ENCODE measurements at regions not wholly inside any gene's neighbourhood (a gene's known extent, or its start where the extent isn't known, plus 50 kb on each side); places are given as distances from the start of the nearest gene placed in this dataset.

- no peaks in the 10 kb centered on the region for H3K4me1 Mint-ChIP-seq (ENCODE audit: low read depth)
- ATAC-seq (ENCODE audit: poor library complexity): no peak
- intact Hi-C loops (cut with DNase I, micrococcal nuclease): loop anchor here in 1 of 2 experiments (10.0 kb wide), 1 partner anchor 613 kb away; no protein-coding TSS in a partner anchor
Observed at GRCh38 chr1:60971330-60971729, 111.0 kb upstream of the NFIA start.

GRCh38 chr1:60969971-60970509 is 112.3 kb upstream of the NFIA start:
- POLR2A ChIA-PET: no interaction called here
- CTCF ChIA-PET: no interaction called here
- Mint-ChIP-seq H3K36me3 (ENCODE audit: low read depth) (no peaks in the 10 kb centered on the region), H3K27me3 (peaks cover 21% of the 10 kb centered on the region), H3K4me1 (ENCODE audit: low read depth) (no peaks in the 10 kb centered on the region), H3K27ac (no peak overlapping the region), H3K9me3 (no peaks in the 10 kb centered on the region), H3K4me3 (no peak overlapping the region)
- no peaks in the 10 kb centered on the region for H3K36me3 ChIP-seq (ENCODE audit: insufficient read depth, low read length)
- ATAC-seq (ENCODE audit: poor library complexity) (no peak), DNase-seq (peak in 1 of 14 experiments; percentile 7)
- intact Hi-C loops (cut with DNase I, micrococcal nuclease): loop anchor here in 1 of 2 experiments (10.0 kb wide), 1 partner anchor 615 kb away; no protein-coding TSS in a partner anchor
- H3K27me3 ChIP-seq (ENCODE audit: control insufficient read depth in 1 of 2, insufficient read depth in 2 of 2, low read length in 2 of 2): peaks cover 0 to 2% of the 10 kb centered on the region in 2 experiments
- TF ChIP-seq, protein P1, sequence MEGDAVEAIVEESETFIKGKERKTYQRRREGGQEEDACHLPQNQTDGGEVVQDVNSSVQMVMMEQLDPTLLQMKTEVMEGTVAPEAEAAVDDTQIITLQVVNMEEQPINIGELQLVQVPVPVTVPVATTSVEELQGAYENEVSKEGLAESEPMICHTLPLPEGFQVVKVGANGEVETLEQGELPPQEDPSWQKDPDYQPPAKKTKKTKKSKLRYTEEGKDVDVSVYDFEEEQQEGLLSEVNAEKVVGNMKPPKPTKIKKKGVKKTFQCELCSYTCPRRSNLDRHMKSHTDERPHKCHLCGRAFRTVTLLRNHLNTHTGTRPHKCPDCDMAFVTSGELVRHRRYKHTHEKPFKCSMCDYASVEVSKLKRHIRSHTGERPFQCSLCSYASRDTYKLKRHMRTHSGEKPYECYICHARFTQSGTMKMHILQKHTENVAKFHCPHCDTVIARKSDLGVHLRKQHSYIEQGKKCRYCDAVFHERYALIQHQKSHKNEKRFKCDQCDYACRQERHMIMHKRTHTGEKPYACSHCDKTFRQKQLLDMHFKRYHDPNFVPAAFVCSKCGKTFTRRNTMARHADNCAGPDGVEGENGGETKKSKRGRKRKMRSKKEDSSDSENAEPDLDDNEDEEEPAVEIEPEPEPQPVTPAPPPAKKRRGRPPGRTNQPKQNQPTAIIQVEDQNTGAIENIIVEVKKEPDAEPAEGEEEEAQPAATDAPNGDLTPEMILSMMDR (IDR thresholded peaks at IDR 0.05): no peak
- no peak overlapping the region for H3K4me3 ChIP-seq (ENCODE audit: low read length)
- H3K9me3 ChIP-seq (ENCODE audit: control insufficient read depth in 1 of 2, insufficient read depth in 1 of 2, low read length in 2 of 2): peaks cover 7% of the 10 kb centered on the region in 2 experiments
- H3K27ac ChIP-seq (ENCODE audit: low read depth in 1 of 2, low read length in 2 of 2): no peak overlapping the region
- no peaks in the 10 kb centered on the region for H3K4me1 ChIP-seq (ENCODE audit: insufficient read depth, low read length)

More at GRCh38 chr1:60971330-60971729, 111.0 kb upstream of the NFIA start:
- H3K4me3 ChIP-seq (ENCODE audit: low read length): no peak overlapping the region
- H3K27me3 Mint-ChIP-seq: peaks cover 21% of the 10 kb centered on the region
- peaks cover 0 to 2% of the 10 kb centered on the region in 2 experiments for H3K27me3 ChIP-seq (ENCODE audit: control insufficient read depth in 1 of 2, insufficient read depth in 2 of 2, low read length in 2 of 2)
- no peak overlapping the region for H3K4me3 Mint-ChIP-seq
- no peaks in the 10 kb centered on the region for H3K4me1 ChIP-seq (ENCODE audit: insufficient read depth, low read length)
- no peak overlapping the region for H3K27ac ChIP-seq (ENCODE audit: low read depth in 1 of 2, low read length in 2 of 2)
- no peaks in the 10 kb centered on the region for H3K36me3 ChIP-seq (ENCODE audit: insufficient read depth, low read length)
- H3K9me3 Mint-ChIP-seq: no peaks in the 10 kb centered on the region
- DNase-seq: no peak
- ChIA-PET POLR2A (no interaction called here), CTCF (no interaction called here)
- no peak overlapping the region for H3K27ac Mint-ChIP-seq
- H3K9me3 ChIP-seq (ENCODE audit: control insufficient read depth in 1 of 2, insufficient read depth in 1 of 2, low read length in 2 of 2): no peaks in the 10 kb centered on the region
- TF ChIP-seq, protein P1 (IDR thresholded peaks at IDR 0.05): no peak
- H3K36me3 Mint-ChIP-seq (ENCODE audit: low read depth): no peaks in the 10 kb centered on the region

DNA sequence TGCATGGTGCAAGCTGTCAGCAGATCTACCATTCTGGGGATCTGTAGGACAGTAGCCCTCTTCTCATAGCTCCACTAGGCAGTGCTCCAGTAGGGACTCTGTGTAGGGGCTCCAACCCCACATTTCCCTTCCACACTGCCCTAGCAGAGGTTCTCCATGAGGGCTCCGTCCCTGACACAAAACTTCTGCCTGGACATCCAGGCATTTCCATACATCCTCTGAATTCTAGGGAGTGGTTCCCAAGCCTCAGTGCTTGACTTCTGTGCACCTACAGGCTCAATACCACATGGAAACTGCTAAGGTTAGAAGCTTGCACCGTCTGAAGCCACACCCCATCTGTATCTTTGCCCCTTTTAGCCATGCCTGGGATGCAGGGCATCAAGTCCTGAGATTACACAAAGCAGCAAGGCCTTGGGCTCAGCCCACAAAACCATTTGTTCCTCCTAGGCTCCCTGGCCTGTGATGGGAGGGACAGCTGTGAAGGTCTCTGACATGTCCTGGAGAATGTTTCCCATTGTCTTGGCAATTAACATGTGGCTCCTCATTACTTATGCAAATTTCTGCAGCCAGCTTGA is 117.0 kb upstream of the NFIA start:
- H3K4me3 ChIP-seq (ENCODE audit: low read length): no peak overlapping the region
- DNase-seq (no peak), ATAC-seq (ENCODE audit: poor library complexity) (no peak)
- H3K4me1 ChIP-seq (ENCODE audit: insufficient read depth, low read length): no peaks in the 10 kb centered on the region
- no peak overlapping the region for H3K27ac Mint-ChIP-seq
- CTCF ChIA-PET: no interaction called here
- H3K27me3 Mint-ChIP-seq: peaks cover 46% of the 10 kb centered on the region
- no peaks in the 10 kb centered on the region for H3K36me3 ChIP-seq (ENCODE audit: insufficient read depth, low read length)
- H3K36me3 Mint-ChIP-seq (ENCODE audit: low read depth): no peaks in the 10 kb centered on the region
- H3K27ac ChIP-seq (ENCODE audit: low read depth in 1 of 2, low read length in 2 of 2): no peak overlapping the region
- POLR2A ChIA-PET: no interaction called here
- H3K4me3 Mint-ChIP-seq: no peak overlapping the region
- no peaks in the 10 kb centered on the region for H3K27me3 ChIP-seq (ENCODE audit: control insufficient read depth in 1 of 2, insufficient read depth in 2 of 2, low read length in 2 of 2)
- TF ChIP-seq, protein P1 (IDR thresholded peaks at IDR 0.05): no peak
- intact Hi-C loops (cut with DNase I, micrococcal nuclease): no loop called here
- peaks cover 2% of the 10 kb centered on the region for H3K9me3 Mint-ChIP-seq
- H3K9me3 ChIP-seq (ENCODE audit: control insufficient read depth in 1 of 2, insufficient read depth in 1 of 2, low read length in 2 of 2): peaks cover 9 to 14% of the 10 kb centered on the region in 2 experiments
- no peaks in the 10 kb centered on the region for H3K4me1 Mint-ChIP-seq (ENCODE audit: low read depth)

Data from CD4-positive, alpha-beta T cell (primary cell).